HG03442 (cell line): ENCODE measurements at regions not wholly inside any gene's neighbourhood (a gene's known extent, or its start where the extent isn't known, plus 50 kb on each side); places are given as distances from the start of the nearest gene placed in this dataset.
"Not testable (repeated sequence)": the region's sequence is repeated elsewhere in the genome, so short reads cannot be mapped to it uniquely, and the experiment has no call there.

ENCODE experiments used
- ATAC-seq: cut with Tn5 transposase; IDR thresholded peaks from one replicate; pipeline ENCODE4 v1.9.1; 2021; ENCODE audit warnings: mild to moderate bottlenecking, moderate library complexity; ENCODE audit not compliant: unreplicated experiment

- ATAC-seq: no peak
Measured at GRCh38 chr2:18049325-18049724, 170.9 kb downstream of the KCNS3 start.

DNA sequence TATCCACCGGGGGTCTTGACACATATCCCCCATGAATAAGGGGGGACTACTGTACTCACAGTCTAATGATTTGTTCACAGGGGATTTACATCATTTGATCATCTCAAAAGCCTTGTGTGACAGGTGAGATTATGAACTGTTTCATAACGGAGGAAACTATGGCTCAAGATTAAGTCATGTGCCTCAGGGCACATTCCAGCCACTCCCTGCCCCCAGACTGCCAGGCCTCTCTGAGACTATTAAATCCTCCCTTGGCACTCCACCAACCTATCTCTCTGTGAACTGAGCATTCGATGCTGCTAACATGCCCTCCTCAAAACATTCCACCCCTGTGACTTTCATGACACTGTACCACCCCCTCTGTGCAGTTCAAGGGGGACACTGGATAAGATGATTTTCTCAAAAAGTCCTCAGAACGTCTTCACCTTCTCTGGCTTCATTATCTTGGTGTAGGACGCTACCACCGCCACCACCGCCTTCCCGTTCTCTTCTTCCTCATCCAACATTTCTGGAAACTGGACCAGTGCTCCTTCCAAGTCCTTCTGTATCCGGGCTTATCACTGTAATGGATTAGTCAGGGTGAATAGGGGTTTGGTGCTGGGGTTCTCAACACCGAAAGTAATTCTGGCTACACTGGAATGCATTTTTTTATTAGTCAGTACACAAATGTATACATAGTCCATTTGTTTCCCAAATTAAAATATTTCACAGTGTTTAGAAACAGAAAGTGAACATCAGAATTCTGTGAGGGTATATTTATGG lies 169.6 kb downstream of the KCNS3 start:
- no peak for ATAC-seq

DNA sequence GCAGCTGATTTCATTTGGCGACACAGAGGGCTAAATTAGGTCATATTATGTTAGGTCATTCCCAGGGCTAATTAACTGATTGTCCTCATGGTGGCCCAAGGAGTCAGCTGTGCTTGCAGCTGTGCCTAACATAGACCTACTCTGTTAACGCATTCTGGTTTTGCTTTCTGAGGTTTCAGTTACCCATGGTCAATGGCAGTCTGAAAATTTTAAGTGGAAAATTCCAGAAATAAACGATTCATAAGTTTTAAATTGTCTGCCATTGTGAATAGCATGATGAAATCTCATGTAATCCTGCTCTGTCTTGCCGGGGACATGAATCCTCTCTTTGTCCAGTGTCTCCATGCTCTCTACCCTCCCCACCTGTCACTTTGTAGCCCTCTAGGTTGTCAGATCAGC lies 168.7 kb downstream of the KCNS3 start:
- ATAC-seq: no peak

GRCh38 chr2:18046558-18047212 lies 168.2 kb downstream of the KCNS3 start:
- no peak for ATAC-seq

- no peak for ATAC-seq
Measured at GRCh38 chr2:18046017-18046416, 167.6 kb downstream of the KCNS3 start.

DNA sequence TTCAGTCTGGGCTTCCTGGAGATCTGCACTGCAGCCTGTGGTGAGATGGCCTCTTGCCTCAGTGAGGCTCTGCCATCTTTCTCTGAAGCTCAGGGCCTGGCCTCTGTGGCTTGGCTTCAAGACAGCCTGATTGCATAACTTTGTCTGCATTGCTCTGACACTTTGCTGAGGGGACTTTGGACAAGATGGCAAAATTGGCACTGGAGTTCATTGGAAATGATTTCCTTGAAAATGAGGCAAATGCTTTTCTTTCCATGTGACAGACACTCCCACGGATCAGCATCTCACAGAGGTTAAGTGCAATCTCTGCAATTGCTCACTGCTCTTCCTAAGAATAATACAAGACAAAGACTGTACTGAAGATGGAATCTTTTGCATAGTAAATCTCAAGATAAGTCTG lies 166.8 kb downstream of the KCNS3 start:
- ATAC-seq: no peak

DNA sequence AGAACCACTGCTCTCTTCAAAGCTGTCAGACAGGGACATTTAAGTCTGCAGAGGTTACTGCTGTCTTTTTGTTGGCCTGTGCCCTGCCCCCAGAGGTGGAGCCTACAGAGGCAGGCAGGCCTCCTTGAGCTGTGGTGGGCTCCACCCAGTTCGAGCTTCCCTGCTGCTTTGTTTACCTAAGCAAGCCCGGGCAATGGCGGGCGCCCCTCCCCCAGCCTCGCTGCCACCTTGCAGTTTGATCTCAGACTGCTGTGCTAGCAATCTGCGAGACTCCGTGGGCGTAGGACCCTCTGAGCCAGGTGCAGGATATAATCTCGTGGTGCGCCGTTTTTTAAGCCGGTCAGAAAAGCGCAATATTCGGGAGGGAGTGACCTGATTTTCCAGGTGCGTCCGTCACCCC lies 138.9 kb downstream of the KCNS3 start:
- ATAC-seq: not testable (repeated sequence)

GRCh38 chr2:18009891-18010290 lies 131.4 kb downstream of the KCNS3 start:
- ATAC-seq: no peak

DNA sequence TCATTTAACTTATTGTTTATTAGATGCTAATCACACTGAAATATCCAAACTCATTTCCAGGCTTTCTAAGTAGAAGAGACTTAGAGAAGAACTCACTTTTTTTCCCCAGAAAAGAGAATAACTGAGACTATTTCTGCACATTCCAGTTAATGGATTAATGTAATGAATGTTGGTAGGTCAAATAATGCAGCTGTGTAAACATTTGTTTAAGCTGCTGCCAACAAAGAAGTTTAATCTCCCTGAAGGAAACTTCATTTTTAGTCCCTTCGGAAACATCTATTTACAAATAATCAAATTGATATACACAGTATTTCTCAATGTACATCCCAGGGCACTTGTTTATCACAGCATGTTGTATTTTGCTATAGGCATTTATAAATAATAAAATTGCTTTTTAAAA lies 126.9 kb downstream of the KCNS3 start:
- no peak for ATAC-seq

DNA sequence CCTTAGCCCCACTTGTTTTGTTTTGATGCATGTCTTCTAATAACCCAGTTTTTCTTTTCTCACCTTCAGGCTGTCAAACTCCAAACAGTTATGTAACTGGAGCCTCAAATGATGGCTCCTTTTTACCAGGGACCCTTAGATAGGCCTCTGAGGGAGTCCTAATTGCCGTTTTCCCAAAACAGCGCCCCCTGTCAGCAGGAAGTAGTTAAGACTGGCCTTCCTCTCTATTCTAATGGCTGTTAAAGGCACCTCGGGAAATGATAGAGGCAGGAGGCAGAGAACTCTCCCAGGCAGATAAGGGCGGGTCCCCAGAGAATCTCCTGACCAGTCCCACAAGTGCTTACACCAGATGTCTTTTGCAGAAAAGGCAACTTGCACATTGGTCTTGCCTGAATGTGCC lies 123.2 kb downstream of the KCNS3 start:
- ATAC-seq: no peak

DNA sequence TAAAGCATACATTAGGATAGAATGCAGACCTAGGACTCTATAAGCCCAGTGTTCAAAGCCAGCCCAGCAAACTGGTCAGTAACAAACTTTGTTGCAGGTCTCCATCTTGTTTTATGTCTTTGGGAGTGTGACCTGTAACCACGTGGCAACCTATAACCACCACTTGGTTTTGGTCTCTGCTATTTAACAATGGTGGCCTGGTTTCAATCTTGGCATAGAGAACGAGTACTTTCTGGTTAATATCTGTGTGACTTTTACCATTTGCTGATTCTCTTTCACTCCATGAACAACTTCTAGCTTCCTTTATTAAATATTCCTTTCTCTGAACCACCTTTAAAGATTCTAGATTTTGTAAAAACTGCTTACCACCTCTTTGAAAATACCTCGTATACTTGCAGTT lies 118.5 kb downstream of the KCNS3 start:
- no peak for ATAC-seq

- ATAC-seq: no peak
Measured at GRCh38 chr2:17995593-17995992, 117.1 kb downstream of the KCNS3 start.
